ENCODE measurements at regions not wholly inside any gene's neighbourhood (a gene's known extent, or its start where the extent isn't known, plus 50 kb on each side); places are given as distances from the start of the nearest gene placed in this dataset.

DNA sequence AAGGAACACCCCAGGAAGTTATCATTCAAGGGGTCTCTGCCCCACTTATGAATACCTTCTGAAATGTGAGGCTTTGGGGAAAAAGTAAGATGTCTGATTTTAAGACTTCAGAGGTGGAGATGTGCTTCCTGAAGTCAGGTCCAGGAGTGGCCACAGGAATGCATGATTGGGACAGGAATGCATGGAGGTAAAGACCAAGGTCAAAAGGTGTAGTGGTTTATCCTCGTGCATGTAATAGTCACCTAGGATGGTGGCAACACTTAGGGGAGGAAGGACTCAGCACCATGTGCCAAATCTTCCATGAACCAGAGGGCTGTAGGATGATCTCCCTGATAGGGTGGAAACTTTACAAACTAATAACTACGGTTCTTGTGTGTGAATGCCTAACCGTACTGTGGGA is 217.3 kb downstream of the C12orf75 start (continued):
- TF ChIP-seq ZNF552 (CRISPR knock-in tag; IDR thresholded peaks at IDR 0.05; ENCODE audit: borderline replicate concordance) (no peak), SIX4 (CRISPR knock-in tag; IDR thresholded peaks at IDR 0.05) (no peak), SP140L (CRISPR knock-in tag; IDR thresholded peaks at IDR 0.05; ENCODE audit: borderline replicate concordance) (no peak), SMAD1 (CRISPR knock-in tag; IDR thresholded peaks at IDR 0.05; ENCODE audit: borderline replicate concordance, low read depth) (no peak), RFXAP (CRISPR knock-in tag; IDR thresholded peaks at IDR 0.05; ENCODE audit: borderline replicate concordance) (no peak), ZNF615 (CRISPR knock-in tag; IDR thresholded peaks at IDR 0.05; ENCODE audit: borderline replicate concordance) (no peak), ZSCAN29 (CRISPR knock-in tag; conservative IDR thresholded peaks at IDR 0.05) (no peak)
- TF ChIP-seq, protein P1, sequence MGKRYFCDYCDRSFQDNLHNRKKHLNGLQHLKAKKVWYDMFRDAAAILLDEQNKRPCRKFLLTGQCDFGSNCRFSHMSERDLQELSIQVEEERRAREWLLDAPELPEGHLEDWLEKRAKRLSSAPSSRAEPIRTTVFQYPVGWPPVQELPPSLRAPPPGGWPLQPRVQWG (CRISPR knock-in tag; IDR thresholded peaks at IDR 0.05; ENCODE audit: borderline replicate concordance, low read depth), result no peak
- TF ChIP-seq, protein P2, sequence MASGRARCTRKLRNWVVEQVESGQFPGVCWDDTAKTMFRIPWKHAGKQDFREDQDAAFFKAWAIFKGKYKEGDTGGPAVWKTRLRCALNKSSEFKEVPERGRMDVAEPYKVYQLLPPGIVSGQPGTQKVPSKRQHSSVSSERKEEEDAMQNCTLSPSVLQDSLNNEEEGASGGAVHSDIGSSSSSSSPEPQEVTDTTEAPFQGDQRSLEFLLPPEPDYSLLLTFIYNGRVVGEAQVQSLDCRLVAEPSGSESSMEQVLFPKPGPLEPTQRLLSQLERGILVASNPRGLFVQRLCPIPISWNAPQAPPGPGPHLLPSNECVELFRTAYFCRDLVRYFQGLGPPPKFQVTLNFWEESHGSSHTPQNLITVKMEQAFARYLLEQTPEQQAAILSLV (CRISPR knock-in tag; IDR thresholded peaks at IDR 0.05; ENCODE audit: borderline replicate concordance), result no peak
- TF ChIP-seq, protein P3, sequence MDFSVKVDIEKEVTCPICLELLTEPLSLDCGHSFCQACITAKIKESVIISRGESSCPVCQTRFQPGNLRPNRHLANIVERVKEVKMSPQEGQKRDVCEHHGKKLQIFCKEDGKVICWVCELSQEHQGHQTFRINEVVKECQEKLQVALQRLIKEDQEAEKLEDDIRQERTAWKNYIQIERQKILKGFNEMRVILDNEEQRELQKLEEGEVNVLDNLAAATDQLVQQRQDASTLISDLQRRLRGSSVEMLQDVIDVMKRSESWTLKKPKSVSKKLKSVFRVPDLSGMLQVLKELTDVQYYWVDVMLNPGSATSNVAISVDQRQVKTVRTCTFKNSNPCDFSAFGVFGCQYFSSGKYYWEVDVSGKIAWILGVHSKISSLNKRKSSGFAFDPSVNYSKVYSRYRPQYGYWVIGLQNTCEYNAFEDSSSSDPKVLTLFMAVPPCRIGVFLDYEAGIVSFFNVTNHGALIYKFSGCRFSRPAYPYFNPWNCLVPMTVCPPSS (IDR thresholded peaks at IDR 0.05), result no peak
- TF ChIP-seq, protein P4, sequence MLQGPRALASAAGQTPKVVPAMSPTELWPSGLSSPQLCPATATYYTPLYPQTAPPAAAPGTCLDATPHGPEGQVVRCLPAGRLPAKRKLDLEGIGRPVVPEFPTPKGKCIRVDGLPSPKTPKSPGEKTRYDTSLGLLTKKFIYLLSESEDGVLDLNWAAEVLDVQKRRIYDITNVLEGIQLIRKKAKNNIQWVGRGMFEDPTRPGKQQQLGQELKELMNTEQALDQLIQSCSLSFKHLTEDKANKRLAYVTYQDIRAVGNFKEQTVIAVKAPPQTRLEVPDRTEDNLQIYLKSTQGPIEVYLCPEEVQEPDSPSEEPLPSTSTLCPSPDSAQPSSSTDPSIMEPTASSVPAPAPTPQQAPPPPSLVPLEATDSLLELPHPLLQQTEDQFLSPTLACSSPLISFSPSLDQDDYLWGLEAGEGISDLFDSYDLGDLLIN (CRISPR knock-in tag; IDR thresholded peaks at IDR 0.05; ENCODE audit: borderline replicate concordance), result no peak
- TF ChIP-seq, protein P5, sequence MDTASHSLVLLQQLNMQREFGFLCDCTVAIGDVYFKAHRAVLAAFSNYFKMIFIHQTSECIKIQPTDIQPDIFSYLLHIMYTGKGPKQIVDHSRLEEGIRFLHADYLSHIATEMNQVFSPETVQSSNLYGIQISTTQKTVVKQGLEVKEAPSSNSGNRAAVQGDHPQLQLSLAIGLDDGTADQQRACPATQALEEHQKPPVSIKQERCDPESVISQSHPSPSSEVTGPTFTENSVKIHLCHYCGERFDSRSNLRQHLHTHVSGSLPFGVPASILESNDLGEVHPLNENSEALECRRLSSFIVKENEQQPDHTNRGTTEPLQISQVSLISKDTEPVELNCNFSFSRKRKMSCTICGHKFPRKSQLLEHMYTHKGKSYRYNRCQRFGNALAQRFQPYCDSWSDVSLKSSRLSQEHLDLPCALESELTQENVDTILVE (CRISPR knock-in tag; IDR thresholded peaks at IDR 0.05), result no peak
- TF ChIP-seq, protein P6, sequence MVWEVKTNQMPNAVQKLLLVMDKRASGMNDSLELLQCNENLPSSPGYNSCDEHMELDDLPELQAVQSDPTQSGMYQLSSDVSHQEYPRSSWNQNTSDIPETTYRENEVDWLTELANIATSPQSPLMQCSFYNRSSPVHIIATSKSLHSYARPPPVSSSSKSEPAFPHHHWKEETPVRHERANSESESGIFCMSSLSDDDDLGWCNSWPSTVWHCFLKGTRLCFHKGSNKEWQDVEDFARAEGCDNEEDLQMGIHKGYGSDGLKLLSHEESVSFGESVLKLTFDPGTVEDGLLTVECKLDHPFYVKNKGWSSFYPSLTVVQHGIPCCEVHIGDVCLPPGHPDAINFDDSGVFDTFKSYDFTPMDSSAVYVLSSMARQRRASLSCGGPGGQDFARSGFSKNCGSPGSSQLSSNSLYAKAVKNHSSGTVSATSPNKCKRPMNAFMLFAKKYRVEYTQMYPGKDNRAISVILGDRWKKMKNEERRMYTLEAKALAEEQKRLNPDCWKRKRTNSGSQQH (CRISPR knock-in tag; IDR thresholded peaks at IDR 0.05; ENCODE audit: low read depth), result no peak
